ENCODE measurements at regions not wholly inside any gene's neighbourhood (a gene's known extent, or its start where the extent isn't known, plus 50 kb on each side); places are given as distances from the start of the nearest gene placed in this dataset.

DNA sequence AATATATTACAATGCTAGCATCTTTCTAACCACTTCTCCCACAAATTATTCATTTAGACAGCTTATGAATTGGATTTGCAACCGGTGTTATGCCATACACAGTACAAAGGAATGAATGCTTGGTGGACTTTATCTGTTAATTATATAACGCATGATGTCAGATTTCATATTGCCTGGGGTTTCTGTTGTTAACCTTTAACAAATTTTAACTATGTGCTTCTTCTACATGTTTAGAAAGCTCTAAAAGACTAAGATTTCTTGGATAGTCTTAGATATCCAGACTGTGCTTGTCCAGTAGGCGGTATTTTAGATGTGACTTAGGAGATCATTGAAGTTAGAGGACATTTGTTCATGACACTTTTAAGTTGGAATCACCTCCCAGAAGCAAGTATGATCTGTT, 976.3 kb downstream of the TMEM182 start:
- TF ChIP-seq BACH1 (IDR thresholded peaks at IDR 0.05; ENCODE audit: low read length) (no peak), RNF2 (IDR thresholded peaks at IDR 0.05; ENCODE audit: borderline replicate concordance, low read depth, low read length, missing control alignments, poor library complexity, severe bottlenecking) (no peak), SIN3A (conservative IDR thresholded peaks at IDR 0.05 in 1 of 2, IDR thresholded peaks at IDR 0.05 in 1 of 2; ENCODE audit: low read depth in 1 of 2, low read length in 2 of 2) (no peak), ZNF274 (IDR thresholded peaks at IDR 0.05; ENCODE audit: borderline replicate concordance, extremely low read depth, low read length) (no peak)
- TF ChIP-seq, protein P1, sequence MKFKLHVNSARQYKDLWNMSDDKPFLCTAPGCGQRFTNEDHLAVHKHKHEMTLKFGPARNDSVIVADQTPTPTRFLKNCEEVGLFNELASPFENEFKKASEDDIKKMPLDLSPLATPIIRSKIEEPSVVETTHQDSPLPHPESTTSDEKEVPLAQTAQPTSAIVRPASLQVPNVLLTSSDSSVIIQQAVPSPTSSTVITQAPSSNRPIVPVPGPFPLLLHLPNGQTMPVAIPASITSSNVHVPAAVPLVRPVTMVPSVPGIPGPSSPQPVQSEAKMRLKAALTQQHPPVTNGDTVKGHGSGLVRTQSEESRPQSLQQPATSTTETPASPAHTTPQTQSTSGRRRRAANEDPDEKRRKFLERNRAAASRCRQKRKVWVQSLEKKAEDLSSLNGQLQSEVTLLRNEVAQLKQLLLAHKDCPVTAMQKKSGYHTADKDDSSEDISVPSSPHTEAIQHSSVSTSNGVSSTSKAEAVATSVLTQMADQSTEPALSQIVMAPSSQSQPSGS (IDR thresholded peaks at IDR 0.05; ENCODE audit: low read length): no peak
- TF ChIP-seq, protein P2, sequence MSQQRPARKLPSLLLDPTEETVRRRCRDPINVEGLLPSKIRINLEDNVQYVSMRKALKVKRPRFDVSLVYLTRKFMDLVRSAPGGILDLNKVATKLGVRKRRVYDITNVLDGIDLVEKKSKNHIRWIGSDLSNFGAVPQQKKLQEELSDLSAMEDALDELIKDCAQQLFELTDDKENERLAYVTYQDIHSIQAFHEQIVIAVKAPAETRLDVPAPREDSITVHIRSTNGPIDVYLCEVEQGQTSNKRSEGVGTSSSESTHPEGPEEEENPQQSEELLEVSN (IDR thresholded peaks at IDR 0.05): no peak
- no peak overlapping the region for H4K5ac ChIP-seq (ENCODE audit: insufficient read length, low read depth, low read length)
- no peak for FAIRE-seq
- 97% methylated on average over 3 of the region's 3 CpGs; no CpG with 5 or more reads in 1 of the 2 experiments for WGBS, 2 experiments (ENCODE audit: extremely low coverage in 1 of 2, insufficient coverage in 1 of 2, insufficient read length in 1 of 2, insufficient replicate concordance in 2 of 2, low coverage in 1 of 2, low lambda C conversion rate in 2 of 2, missing lambda C conversion rate in 1 of 2)
- no peak overlapping the region for H3K4me2 ChIP-seq (ENCODE audit: insufficient read depth in 1 of 2, low read depth in 2 of 2, low read length in 2 of 2)
- no peak overlapping the region for H2BK120ac ChIP-seq (replicated peaks; ENCODE audit: low read depth, low read length)
- H3K14ac ChIP-seq (ENCODE audit: insufficient read length): no peak overlapping the region
- no peak overlapping the region for H3K56ac ChIP-seq (replicated peaks; ENCODE audit: insufficient read length, low read depth, low read length)
- H3K79me2 ChIP-seq (ENCODE audit: control insufficient read depth in 1 of 2, insufficient read depth in 2 of 2, low read length in 2 of 2): no peaks in the 10 kb centered on the region
- H3K79me1 ChIP-seq (ENCODE audit: low read depth, low read length): no peaks in the 10 kb centered on the region
- H3K9ac ChIP-seq (replicated peaks in 1 of 4; ENCODE audit: extremely low read depth in 1 of 4, low read depth in 3 of 4, low read length in 3 of 4): no peak overlapping the region
- H3K18ac ChIP-seq (ENCODE audit: extremely low read depth, low read length): no peak overlapping the region
- H2BK5ac ChIP-seq (ENCODE audit: low read depth, low read length): no peak overlapping the region
- H2AK5ac ChIP-seq (ENCODE audit: low read depth, low read length): no peak overlapping the region
- no peak overlapping the region for H3K4me3 ChIP-seq (ENCODE audit: extremely low read depth in 1 of 4, insufficient read depth in 2 of 4, low read depth in 3 of 4, low read length in 4 of 4)
- H3K4me1 ChIP-seq (replicated peaks in 1 of 4; ENCODE audit: control insufficient read depth in 3 of 4, insufficient read depth in 4 of 4, low read length in 3 of 4): no peaks in the 10 kb centered on the region
- no peak overlapping the region for H4K91ac ChIP-seq (replicated peaks; ENCODE audit: insufficient read length, low read length)
- no peaks in the 10 kb centered on the region for H3K36me3 ChIP-seq (ENCODE audit: control insufficient read depth in 2 of 4, insufficient read depth in 4 of 4, low read length in 3 of 4)
- H3K4ac ChIP-seq (replicated peaks; ENCODE audit: insufficient read length, low read depth, low read length): no peak overlapping the region
- ChIA-PET CTCF (ENCODE audit: partially characterized antibody) (interaction anchor here (0.5 kb wide), 1 partner anchor 208 kb away, joined by 3 read pairs; no protein-coding TSS in a partner anchor), POLR2A (ENCODE audit: partially characterized antibody) (no interaction called here)
- H2BK12ac ChIP-seq (ENCODE audit: low read depth, low read length): no peak overlapping the region
- no peak overlapping the region for H2AFZ ChIP-seq (ENCODE audit: low read length)
- H3K23ac ChIP-seq (ENCODE audit: insufficient read length): no peak overlapping the region
- no peak overlapping the region for H4K8ac ChIP-seq (ENCODE audit: extremely low read depth, insufficient read depth, low read length)
- no peaks in the 10 kb centered on the region for H3K27me3 ChIP-seq (replicated peaks in 1 of 4; ENCODE audit: control insufficient read depth in 3 of 4, extremely low read depth in 1 of 4, insufficient read depth in 3 of 4, low read length in 3 of 4)
- peaks cover 0 to 2% of the 10 kb centered on the region in 2 experiments for H4K20me1 ChIP-seq (replicated peaks in 1 of 2; ENCODE audit: control insufficient read depth in 1 of 2, insufficient read depth in 2 of 2, low read length in 2 of 2)
- no peak overlapping the region for H2BK15ac ChIP-seq (ENCODE audit: low read length)
- no peak for DNase-seq (ENCODE audit: low read depth in 1 of 2, low spot score in 2 of 2)
- no peaks in the 10 kb centered on the region for H3K9me3 ChIP-seq (ENCODE audit: insufficient read depth in 2 of 2, low read depth in 1 of 2, low read length in 1 of 2)
- H3K23me2 ChIP-seq (ENCODE audit: low read depth, low read length): no peaks in the 10 kb centered on the region
- H3K27ac ChIP-seq (ENCODE audit: low read depth, low read length): no peak overlapping the region
- H2BK20ac ChIP-seq (ENCODE audit: low read length): no peak overlapping the region

Data from H1 (cell line).